ENCODE measurements at regions not wholly inside any gene's neighbourhood (a gene's known extent, or its start where the extent isn't known, plus 50 kb on each side); places are given as distances from the start of the nearest gene placed in this dataset.

GRCh38 chr2:118249531-118249930, 161.3 kb downstream of the INSIG2 start:
- Histone ChIP-seq H3K27me3 (no peaks in the 10 kb centered on the region), H3K9me3 (no peaks in the 10 kb centered on the region), H3K4me3 (ENCODE audit: low read depth, low read length) (no peak overlapping the region), H3K36me3 (no peaks in the 10 kb centered on the region), H3K4me1 (no peaks in the 10 kb centered on the region)
- TF ChIP-seq, protein P1, sequence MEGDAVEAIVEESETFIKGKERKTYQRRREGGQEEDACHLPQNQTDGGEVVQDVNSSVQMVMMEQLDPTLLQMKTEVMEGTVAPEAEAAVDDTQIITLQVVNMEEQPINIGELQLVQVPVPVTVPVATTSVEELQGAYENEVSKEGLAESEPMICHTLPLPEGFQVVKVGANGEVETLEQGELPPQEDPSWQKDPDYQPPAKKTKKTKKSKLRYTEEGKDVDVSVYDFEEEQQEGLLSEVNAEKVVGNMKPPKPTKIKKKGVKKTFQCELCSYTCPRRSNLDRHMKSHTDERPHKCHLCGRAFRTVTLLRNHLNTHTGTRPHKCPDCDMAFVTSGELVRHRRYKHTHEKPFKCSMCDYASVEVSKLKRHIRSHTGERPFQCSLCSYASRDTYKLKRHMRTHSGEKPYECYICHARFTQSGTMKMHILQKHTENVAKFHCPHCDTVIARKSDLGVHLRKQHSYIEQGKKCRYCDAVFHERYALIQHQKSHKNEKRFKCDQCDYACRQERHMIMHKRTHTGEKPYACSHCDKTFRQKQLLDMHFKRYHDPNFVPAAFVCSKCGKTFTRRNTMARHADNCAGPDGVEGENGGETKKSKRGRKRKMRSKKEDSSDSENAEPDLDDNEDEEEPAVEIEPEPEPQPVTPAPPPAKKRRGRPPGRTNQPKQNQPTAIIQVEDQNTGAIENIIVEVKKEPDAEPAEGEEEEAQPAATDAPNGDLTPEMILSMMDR (IDR thresholded peaks at IDR 0.05; ENCODE audit: low read depth, low read length), result no peak
- no peak for DNase-seq

- no peaks in the 10 kb centered on the region for H3K4me1 ChIP-seq
- no peaks in the 10 kb centered on the region for H3K36me3 ChIP-seq
- DNase-seq, result no peak
- no peaks in the 10 kb centered on the region for H3K9me3 ChIP-seq
- H3K27me3 ChIP-seq, result no peaks in the 10 kb centered on the region
- H3K4me3 ChIP-seq (ENCODE audit: low read depth, low read length), result no peak overlapping the region
- TF ChIP-seq, protein P1 (IDR thresholded peaks at IDR 0.05; ENCODE audit: low read depth, low read length), result no peak
Measured at GRCh38 chr2:118246726-118247125, 158.5 kb downstream of the INSIG2 start.

DNA sequence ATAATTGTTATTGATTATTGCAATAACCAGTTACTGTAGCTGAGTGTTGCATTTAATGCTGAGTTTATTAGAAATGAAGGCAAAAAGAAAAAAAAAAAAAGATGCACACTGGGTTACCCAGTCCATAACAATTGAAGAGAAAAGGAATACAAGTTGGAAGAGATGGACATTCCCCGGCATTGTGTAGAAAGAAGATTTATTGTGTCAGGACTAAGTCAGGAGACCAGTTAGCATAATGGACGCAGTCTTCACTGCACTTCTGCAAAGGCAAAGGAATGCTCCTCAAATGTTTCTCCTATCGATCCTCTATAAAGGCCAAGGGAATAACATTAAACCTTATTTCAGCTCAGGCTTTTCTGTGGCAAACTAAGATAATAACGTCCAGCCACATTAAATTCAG, 157.8 kb downstream of the INSIG2 start:
- Histone ChIP-seq H3K4me3 (ENCODE audit: low read depth, low read length) (no peak overlapping the region), H3K36me3 (no peaks in the 10 kb centered on the region), H3K27me3 (no peaks in the 10 kb centered on the region), H3K4me1 (no peaks in the 10 kb centered on the region), H3K9me3 (no peaks in the 10 kb centered on the region)
- TF ChIP-seq, protein P1 (IDR thresholded peaks at IDR 0.05; ENCODE audit: low read depth, low read length), result no peak
- DNase-seq, result no peak

- Histone ChIP-seq H3K4me3 (ENCODE audit: low read depth, low read length) (no peak overlapping the region), H3K9me3 (no peaks in the 10 kb centered on the region), H3K27me3 (no peaks in the 10 kb centered on the region), H3K4me1 (no peaks in the 10 kb centered on the region), H3K36me3 (no peaks in the 10 kb centered on the region)
- DNase-seq, result no peak
- TF ChIP-seq, protein P1 (IDR thresholded peaks at IDR 0.05; ENCODE audit: low read depth, low read length), result no peak
Measured at GRCh38 chr2:118244686-118245085, 156.4 kb downstream of the INSIG2 start.

DNA sequence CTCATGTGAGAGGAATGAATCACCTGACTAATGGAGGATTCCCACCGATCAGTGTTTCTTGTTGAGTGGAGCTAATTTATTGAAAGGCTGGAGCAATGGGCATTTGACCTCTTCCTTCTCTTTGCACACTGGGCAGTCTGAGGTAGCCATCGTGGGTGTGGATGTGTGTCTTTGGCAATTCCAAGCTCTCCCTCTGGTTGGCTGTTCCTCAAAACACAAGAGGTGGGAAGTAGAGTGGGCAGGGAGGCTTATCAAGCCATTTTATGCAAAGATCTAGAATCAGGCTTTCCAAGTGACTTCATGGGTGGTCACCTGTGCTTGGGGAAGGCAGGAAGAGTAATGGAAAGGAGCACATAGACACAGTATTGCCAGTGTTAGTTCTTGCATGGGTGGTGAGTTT, 154.8 kb downstream of the INSIG2 start:
- Histone ChIP-seq H3K9me3 (no peaks in the 10 kb centered on the region), H3K27me3 (no peaks in the 10 kb centered on the region), H3K4me1 (no peaks in the 10 kb centered on the region), H3K36me3 (no peaks in the 10 kb centered on the region), H3K4me3 (ENCODE audit: low read depth, low read length) (no peak overlapping the region)
- TF ChIP-seq, protein P1 (IDR thresholded peaks at IDR 0.05; ENCODE audit: low read depth, low read length), result no peak
- no peak for DNase-seq

GRCh38 chr2:118242216-118242615, 153.9 kb downstream of the INSIG2 start:
- no peak overlapping the region for H3K4me3 ChIP-seq (ENCODE audit: low read depth, low read length)
- TF ChIP-seq, protein P1 (IDR thresholded peaks at IDR 0.05; ENCODE audit: low read depth, low read length), result no peak
- no peaks in the 10 kb centered on the region for H3K4me1 ChIP-seq
- no peaks in the 10 kb centered on the region for H3K36me3 ChIP-seq
- no peaks in the 10 kb centered on the region for H3K27me3 ChIP-seq
- H3K9me3 ChIP-seq, result no peaks in the 10 kb centered on the region
- DNase-seq, result no peak

Data from BE2C (cell line).